ENCODE measurements at regions not wholly inside any gene's neighbourhood (a gene's known extent, or its start where the extent isn't known, plus 50 kb on each side); places are given as distances from the start of the nearest gene placed in this dataset.

DNA sequence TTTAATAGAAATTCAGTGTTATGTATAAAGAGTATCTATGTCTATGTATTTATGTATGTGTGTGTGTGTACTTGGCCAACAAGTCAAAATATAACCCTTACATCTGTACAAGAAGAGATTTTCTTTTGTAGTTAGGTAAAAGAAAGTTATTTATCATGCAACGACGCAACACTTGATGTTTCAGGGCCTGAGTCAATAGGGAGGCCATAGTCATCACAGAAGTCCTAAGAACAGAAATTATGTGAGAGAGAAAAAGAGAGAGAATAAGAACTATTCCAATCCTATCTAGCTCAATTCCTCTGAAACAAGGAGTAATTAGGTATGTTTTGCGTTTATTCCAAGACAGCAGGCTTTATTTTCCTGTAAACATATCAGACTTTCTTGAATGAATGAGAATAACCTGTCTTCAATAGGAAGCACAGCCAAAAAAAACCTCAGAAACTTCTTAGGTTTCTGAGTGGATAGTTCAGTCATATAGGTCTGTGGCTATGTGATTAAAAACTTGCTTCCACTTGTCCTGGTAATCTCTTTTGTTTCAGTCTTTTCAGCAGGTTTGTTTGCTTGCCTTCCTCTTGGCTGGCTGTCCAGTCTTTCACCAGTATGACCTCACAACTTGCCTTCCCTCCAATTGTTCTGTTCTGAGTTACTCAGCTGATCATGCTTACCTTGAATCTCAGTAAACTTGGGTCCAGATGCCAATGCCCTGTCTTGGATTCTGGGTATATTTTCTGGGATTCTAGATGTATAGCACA lies 382.4 kb upstream of the GBE1 start:
- Histone ChIP-seq H3K4me1 (ENCODE audit: control insufficient read depth, insufficient read depth, low read length) (no peaks in the 10 kb centered on the region), H3K9me3 (ENCODE audit: control insufficient read depth, insufficient read depth, low read length) (no peaks in the 10 kb centered on the region), H3K9ac (ENCODE audit: low read depth, low read length) (no peak overlapping the region), H3K4me3 (ENCODE audit: low read depth, low read length) (no peak overlapping the region), H3K27ac (ENCODE audit: low read depth, low read length) (no peak overlapping the region), H3K27me3 (ENCODE audit: control insufficient read depth, insufficient read depth, low read length) (no peaks in the 10 kb centered on the region), H3K36me3 (ENCODE audit: control insufficient read depth, insufficient read depth, low read length) (no peaks in the 10 kb centered on the region)

DNA sequence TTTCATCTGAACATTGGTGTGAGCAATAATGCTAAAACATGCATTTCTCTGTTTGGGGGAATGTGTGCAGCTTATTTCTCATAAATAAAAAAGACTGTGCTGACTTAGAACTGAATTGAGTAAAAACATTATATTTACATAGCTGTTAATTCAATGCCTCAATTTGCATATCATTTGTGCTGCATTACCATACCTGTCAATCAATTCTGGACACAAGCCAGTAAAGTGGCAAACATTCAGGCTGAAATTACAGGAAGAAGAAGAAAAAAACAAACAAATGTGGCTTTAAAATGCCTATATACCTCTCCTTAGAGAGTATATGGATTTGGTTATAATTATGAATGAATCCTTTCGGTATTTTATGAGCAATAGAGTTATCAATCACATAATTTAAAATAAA lies 380.1 kb upstream of the GBE1 start:
- Histone ChIP-seq H3K4me1 (ENCODE audit: control insufficient read depth, insufficient read depth, low read length) (no peaks in the 10 kb centered on the region), H3K4me3 (ENCODE audit: low read depth, low read length) (no peak overlapping the region), H3K9ac (ENCODE audit: low read depth, low read length) (no peak overlapping the region), H3K27ac (ENCODE audit: low read depth, low read length) (no peak overlapping the region), H3K27me3 (ENCODE audit: control insufficient read depth, insufficient read depth, low read length) (no peaks in the 10 kb centered on the region), H3K36me3 (ENCODE audit: control insufficient read depth, insufficient read depth, low read length) (no peaks in the 10 kb centered on the region), H3K9me3 (ENCODE audit: control insufficient read depth, insufficient read depth, low read length) (no peaks in the 10 kb centered on the region)

DNA sequence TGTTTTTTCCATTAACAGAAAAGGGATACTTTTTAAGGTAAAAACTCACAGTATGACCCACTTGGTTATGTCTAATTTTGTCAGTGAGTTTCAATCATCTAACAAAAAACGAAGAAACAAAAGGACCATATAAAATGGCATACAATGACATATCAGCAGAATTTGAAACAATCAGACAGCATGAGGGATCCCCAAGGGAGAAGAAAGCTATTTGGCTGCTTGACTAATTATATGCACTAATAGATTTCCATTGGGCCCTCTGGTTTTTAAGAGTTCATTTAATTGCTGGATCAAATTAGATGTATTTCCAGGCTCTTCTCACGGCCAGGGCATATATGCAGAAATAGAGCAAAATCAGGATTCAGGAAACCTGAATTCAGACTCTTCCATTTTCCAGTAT lies 376.4 kb upstream of the GBE1 start:
- H3K4me1 ChIP-seq (ENCODE audit: control insufficient read depth, insufficient read depth, low read length): no peaks in the 10 kb centered on the region
- no peaks in the 10 kb centered on the region for H3K27me3 ChIP-seq (ENCODE audit: control insufficient read depth, insufficient read depth, low read length)
- no peak overlapping the region for H3K27ac ChIP-seq (ENCODE audit: low read depth, low read length)
- no peak overlapping the region for H3K9ac ChIP-seq (ENCODE audit: low read depth, low read length)
- H3K4me3 ChIP-seq (ENCODE audit: low read depth, low read length): no peak overlapping the region
- no peaks in the 10 kb centered on the region for H3K36me3 ChIP-seq (ENCODE audit: control insufficient read depth, insufficient read depth, low read length)
- H3K9me3 ChIP-seq (ENCODE audit: control insufficient read depth, insufficient read depth, low read length): no peaks in the 10 kb centered on the region

DNA sequence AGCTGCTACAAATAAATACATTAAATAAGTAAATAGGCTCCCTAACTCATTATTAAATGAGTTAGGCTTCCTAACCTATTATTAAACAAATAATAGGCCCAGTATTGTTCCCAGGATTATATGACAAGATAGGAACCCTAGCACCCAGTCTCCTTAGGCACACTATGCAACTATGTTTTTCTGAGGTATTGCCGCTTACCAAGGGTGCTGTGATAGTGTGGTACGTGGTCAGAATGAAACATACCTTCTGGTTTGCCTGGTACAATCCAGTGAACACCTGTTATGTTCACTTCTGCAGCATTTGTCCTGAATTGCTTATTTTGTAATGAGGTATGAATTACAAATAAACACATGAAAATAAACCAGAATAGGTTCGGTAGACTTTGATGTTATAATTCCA lies 375.6 kb upstream of the GBE1 start:
- H3K4me3 ChIP-seq (ENCODE audit: low read depth, low read length): no peak overlapping the region
- no peak overlapping the region for H3K27ac ChIP-seq (ENCODE audit: low read depth, low read length)
- no peaks in the 10 kb centered on the region for H3K36me3 ChIP-seq (ENCODE audit: control insufficient read depth, insufficient read depth, low read length)
- H3K27me3 ChIP-seq (ENCODE audit: control insufficient read depth, insufficient read depth, low read length): no peaks in the 10 kb centered on the region
- no peaks in the 10 kb centered on the region for H3K4me1 ChIP-seq (ENCODE audit: control insufficient read depth, insufficient read depth, low read length)
- no peaks in the 10 kb centered on the region for H3K9me3 ChIP-seq (ENCODE audit: control insufficient read depth, insufficient read depth, low read length)
- H3K9ac ChIP-seq (ENCODE audit: low read depth, low read length): no peak overlapping the region

DNA sequence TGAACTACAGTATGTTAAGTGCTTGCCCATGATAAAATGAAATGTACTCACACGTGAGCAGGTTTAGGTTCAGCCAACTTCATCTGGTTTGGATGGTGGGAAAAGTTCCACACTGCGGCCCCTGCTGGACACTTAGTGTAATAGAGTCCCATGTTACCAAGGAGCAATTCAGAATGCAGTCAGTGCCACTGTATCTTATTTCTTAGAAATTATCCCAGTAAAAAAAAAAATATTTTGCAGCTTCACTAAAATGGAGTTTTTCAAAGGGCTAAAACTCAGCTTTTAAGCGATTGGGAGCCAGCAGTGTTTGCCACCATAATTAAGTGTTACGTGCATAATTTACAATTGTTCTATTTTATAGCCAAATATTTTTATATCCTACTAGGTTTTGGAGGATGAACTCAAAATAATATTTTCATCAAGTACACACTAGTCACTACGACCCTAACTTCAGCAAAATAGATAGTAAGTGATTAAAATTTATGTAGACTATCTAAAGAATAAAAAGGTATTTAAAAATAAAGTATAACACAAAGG lies 371.7 kb upstream of the GBE1 start:
- Histone ChIP-seq H3K27ac (ENCODE audit: low read depth, low read length) (no peak overlapping the region), H3K36me3 (ENCODE audit: control insufficient read depth, insufficient read depth, low read length) (no peaks in the 10 kb centered on the region), H3K27me3 (ENCODE audit: control insufficient read depth, insufficient read depth, low read length) (no peaks in the 10 kb centered on the region), H3K9ac (ENCODE audit: low read depth, low read length) (no peak overlapping the region), H3K4me3 (ENCODE audit: low read depth, low read length) (no peak overlapping the region), H3K9me3 (ENCODE audit: control insufficient read depth, insufficient read depth, low read length) (no peaks in the 10 kb centered on the region), H3K4me1 (ENCODE audit: control insufficient read depth, insufficient read depth, low read length) (peaks cover 17% of the 10 kb centered on the region; the same call in 1 of the 2 replicates)

DNA sequence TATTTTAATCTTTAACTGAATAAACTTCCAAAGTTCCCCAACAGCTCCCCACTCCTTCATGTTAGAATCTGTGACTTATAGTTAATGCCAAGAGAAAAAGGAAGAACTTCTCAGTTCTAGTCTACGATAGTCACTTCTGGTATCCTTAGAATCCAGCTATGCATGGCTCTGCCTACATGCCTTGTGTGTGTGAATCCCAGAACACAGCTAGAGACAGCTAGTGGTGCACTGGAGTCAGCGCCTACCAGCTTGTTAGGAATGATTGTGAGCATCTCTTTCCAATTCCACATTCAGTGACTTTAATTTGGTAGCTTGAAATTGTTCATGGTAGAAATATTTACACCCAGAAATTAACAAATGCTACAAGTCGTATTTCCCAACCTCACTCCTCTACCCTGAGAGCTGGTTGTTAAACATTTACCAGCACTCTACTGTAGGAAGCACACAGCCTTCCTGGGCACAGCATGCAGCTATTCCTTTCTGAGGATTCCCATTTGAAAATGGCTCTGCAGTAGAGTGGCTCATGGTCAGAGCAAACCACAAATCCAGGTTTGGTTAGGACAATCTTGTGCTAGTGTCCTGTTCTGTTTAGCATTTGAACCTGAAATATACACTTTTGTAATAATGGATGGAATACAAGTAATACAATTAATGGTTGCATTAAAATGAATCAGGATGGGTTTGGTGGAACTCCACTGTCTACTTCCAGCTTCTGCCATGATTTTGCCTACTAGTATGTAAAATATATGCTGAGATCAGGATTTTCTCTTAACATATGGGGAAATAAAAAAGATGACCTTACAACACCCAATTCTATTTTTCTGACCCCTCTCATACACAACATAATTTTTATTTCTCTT lies 371.0 kb upstream of the GBE1 start:
- no peak overlapping the region for H3K9ac ChIP-seq (ENCODE audit: low read depth, low read length)
- no peaks in the 10 kb centered on the region for H3K27me3 ChIP-seq (ENCODE audit: control insufficient read depth, insufficient read depth, low read length)
- no peaks in the 10 kb centered on the region for H3K9me3 ChIP-seq (ENCODE audit: control insufficient read depth, insufficient read depth, low read length)
- peaks cover 17% of the 10 kb centered on the region; the same call in 1 of the 2 replicates for H3K4me1 ChIP-seq (ENCODE audit: control insufficient read depth, insufficient read depth, low read length)
- H3K4me3 ChIP-seq (ENCODE audit: low read depth, low read length): no peak overlapping the region
- H3K27ac ChIP-seq (ENCODE audit: low read depth, low read length): no peak overlapping the region
- no peaks in the 10 kb centered on the region for H3K36me3 ChIP-seq (ENCODE audit: control insufficient read depth, insufficient read depth, low read length)

DNA sequence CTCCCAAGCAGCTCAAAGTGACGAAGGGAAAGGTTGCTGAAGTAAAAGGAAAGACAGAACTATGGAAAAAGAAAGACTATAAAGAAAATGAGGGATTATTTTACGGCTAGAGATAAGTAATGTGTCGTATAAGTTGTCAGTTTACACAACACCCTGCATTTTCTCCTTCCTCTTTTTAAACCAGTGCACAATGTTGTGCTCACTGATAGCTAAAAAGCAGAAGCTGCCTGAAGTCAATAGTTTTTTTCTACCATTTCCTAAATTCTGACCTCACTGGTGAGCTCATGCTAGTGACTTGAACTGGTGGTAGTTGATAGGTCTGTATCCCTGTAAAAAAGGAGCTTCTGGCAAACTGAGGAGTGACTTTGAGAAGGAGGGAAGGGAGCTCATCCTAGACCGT lies 368.6 kb upstream of the GBE1 start:
- Histone ChIP-seq H3K4me3 (ENCODE audit: low read depth, low read length) (no peak overlapping the region), H3K27ac (ENCODE audit: low read depth, low read length) (no peak overlapping the region), H3K36me3 (ENCODE audit: control insufficient read depth, insufficient read depth, low read length) (no peaks in the 10 kb centered on the region), H3K9me3 (ENCODE audit: control insufficient read depth, insufficient read depth, low read length) (no peaks in the 10 kb centered on the region), H3K27me3 (ENCODE audit: control insufficient read depth, insufficient read depth, low read length) (no peaks in the 10 kb centered on the region), H3K4me1 (ENCODE audit: control insufficient read depth, insufficient read depth, low read length) (peaks cover 17% of the 10 kb centered on the region; the same call in 1 of the 2 replicates), H3K9ac (ENCODE audit: low read depth, low read length) (no peak overlapping the region)

DNA sequence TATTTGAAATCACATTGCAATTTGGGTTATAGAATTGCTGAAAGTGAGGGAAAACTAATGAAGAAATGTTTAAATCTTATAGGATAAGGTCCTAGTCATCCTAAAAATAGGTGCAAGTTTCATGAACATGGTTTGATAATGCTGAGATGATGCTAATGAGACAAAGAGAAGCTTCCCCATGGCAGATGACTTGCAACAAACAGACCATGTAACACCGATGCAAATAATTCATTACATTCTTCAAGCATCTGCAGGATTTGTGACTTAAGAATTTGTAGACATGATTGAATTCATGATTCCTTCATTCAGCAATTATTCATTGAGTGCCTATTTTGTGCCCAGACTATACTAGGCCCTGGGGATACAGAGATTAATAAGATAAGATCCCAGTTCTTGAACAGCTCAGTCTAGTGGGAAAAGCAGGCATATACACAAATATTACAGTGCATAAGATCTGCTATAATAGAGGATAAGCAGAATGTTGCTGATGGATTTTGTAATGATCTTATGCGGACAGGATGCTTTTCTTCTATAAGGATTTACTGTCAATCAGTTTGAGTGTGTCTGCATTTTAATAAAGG lies 367.9 kb upstream of the GBE1 start:
- H3K9me3 ChIP-seq (ENCODE audit: control insufficient read depth, insufficient read depth, low read length): no peaks in the 10 kb centered on the region
- H3K9ac ChIP-seq (ENCODE audit: low read depth, low read length): no peak overlapping the region
- H3K4me3 ChIP-seq (ENCODE audit: low read depth, low read length): no peak overlapping the region
- H3K4me1 ChIP-seq (ENCODE audit: control insufficient read depth, insufficient read depth, low read length): peaks cover 17% of the 10 kb centered on the region; the same call in 1 of the 2 replicates
- H3K36me3 ChIP-seq (ENCODE audit: control insufficient read depth, insufficient read depth, low read length): no peaks in the 10 kb centered on the region
- no peak overlapping the region for H3K27ac ChIP-seq (ENCODE audit: low read depth, low read length)
- no peaks in the 10 kb centered on the region for H3K27me3 ChIP-seq (ENCODE audit: control insufficient read depth, insufficient read depth, low read length)

DNA sequence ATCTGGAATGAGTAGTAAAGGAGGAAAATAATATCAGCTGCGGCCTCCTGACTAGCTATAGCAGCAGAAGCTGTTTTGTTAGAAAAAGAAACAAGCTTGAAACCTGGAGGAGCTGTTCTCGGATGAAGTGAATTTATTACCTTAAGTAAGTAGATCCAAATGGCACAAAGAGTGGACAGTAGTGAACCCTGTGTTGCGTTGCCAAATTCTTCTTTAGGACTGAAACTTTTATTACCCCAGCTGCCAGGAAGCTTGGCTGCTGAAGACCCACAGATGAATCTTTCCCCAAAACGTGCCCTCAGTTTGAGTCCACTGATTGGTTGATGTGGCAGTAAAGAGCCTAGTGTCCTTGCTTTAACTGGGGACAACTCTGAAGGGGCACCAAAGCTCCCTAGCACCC lies 366.8 kb upstream of the GBE1 start:
- Histone ChIP-seq H3K4me1 (ENCODE audit: control insufficient read depth, insufficient read depth, low read length) (peaks cover 17% of the 10 kb centered on the region; the same call in 1 of the 2 replicates), H3K27me3 (ENCODE audit: control insufficient read depth, insufficient read depth, low read length) (no peaks in the 10 kb centered on the region), H3K27ac (ENCODE audit: low read depth, low read length) (no peak overlapping the region)

DNA sequence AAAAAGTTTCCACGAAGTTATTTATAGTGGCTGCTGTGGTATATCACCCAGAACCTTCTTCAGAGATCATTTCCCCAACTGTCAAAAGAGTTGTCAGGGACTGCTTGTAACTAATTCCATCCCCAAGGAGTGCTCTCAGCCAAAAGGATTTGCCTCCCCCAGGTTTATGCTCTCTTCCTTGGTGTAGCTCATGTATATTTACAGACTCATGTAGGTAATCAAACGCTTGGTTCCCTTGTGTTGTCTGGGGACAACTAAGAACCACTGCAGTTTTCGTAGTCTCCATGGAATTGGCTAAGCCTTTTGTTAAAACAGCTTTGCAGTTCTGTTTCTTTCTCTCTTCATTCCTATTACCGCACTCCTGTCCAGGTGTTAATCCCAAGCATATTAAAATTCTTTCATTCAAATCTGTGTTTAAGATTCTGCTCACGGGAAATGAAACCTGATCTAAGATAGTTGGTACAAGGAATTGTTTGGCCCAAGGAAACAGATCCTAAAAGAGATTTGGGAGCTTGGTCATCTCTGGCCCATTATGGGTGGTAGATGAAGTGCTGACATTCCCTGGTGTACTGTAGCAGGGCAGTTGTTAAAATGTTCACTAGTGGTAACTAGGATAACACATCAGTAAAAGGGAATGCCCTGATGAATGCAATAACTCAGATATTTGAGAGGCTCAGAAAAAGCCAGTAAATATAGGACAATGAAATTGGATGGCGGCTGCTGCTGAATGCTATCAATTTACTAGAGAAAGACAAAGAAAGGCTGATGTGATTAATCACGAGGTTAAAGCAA lies 361.3 kb upstream of the GBE1 start:
- H3K36me3 ChIP-seq (ENCODE audit: control insufficient read depth, insufficient read depth, low read length): no peaks in the 10 kb centered on the region
- H3K27me3 ChIP-seq (ENCODE audit: control insufficient read depth, insufficient read depth, low read length): no peaks in the 10 kb centered on the region
- no peak overlapping the region for H3K4me3 ChIP-seq (ENCODE audit: low read depth, low read length)
- H3K4me1 ChIP-seq (ENCODE audit: control insufficient read depth, insufficient read depth, low read length): no peaks in the 10 kb centered on the region
- no peak overlapping the region for H3K27ac ChIP-seq (ENCODE audit: low read depth, low read length)
- H3K9me3 ChIP-seq (ENCODE audit: control insufficient read depth, insufficient read depth, low read length): no peaks in the 10 kb centered on the region
- H3K9ac ChIP-seq (ENCODE audit: low read depth, low read length): no peak overlapping the region

More for the DNA sequence above, 366.8 kb upstream of the GBE1 start:
- Histone ChIP-seq H3K36me3 (ENCODE audit: control insufficient read depth, insufficient read depth, low read length) (no peaks in the 10 kb centered on the region), H3K9me3 (ENCODE audit: control insufficient read depth, insufficient read depth, low read length) (no peaks in the 10 kb centered on the region), H3K4me3 (ENCODE audit: low read depth, low read length) (no peak overlapping the region), H3K9ac (ENCODE audit: low read depth, low read length) (no peak overlapping the region)
